ENCODE measurements at regions not wholly inside any gene's neighbourhood (a gene's known extent, or its start where the extent isn't known, plus 50 kb on each side); places are given as distances from the start of the nearest gene placed in this dataset.

DNA sequence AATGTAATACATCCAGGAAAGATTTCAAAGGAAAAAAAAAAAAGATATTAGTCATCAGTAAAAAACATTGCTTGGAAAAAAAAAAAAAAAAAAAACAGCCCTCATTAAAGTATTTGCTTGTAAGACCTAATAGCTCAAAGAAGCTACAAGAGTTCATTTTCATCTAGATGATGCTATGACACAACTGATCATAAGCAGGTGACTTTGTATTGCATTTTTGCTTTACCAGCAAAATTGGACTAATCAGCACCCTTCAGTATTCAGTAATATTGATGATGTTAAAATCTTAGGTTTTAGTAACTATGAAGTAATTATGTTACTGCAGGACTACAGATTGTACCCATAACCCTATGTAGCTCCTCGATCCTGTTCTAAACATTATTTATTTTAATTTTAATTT, 214.7 kb upstream of the CADM2 start:
- no TSS peak for BruUV-seq (replicated peaks)
- Histone ChIP-seq H3K23ac (ENCODE audit: low read depth, low read length) (no peak overlapping the region), H3K4me1 (ENCODE audit: control insufficient read depth, insufficient read depth, low read length) (no peaks in the 10 kb centered on the region), H3K14ac (replicated peaks; ENCODE audit: low read depth, low read length) (no peak overlapping the region), H2AK5ac (ENCODE audit: low read depth, low read length) (no peak overlapping the region), H3K9ac (ENCODE audit: low read depth, low read length) (no peak overlapping the region), H3K9me1 (ENCODE audit: insufficient read depth, low read length) (no peaks in the 10 kb centered on the region), H4K5ac (ENCODE audit: low read depth, low read length) (no peak overlapping the region), H3K79me1 (ENCODE audit: low read depth in 1 of 2, low read length in 2 of 2) (no peaks in the 10 kb centered on the region), H3K27me3 (ENCODE audit: control insufficient read depth, insufficient read depth, low read length) (no peaks in the 10 kb centered on the region), H2BK15ac (ENCODE audit: low read depth, low read length) (no peak overlapping the region), H2BK20ac (ENCODE audit: low read depth, low read length) (no peak overlapping the region), H3K36me3 (ENCODE audit: control insufficient read depth, insufficient read depth, low read length) (no peaks in the 10 kb centered on the region), H3K4me2 (ENCODE audit: low read depth, low read length) (no peak overlapping the region), H2AK9ac (replicated peaks; ENCODE audit: low read depth, low read length, poor library complexity) (no peak overlapping the region), H2BK5ac (ENCODE audit: low read depth, low read length, poor library complexity, severe bottlenecking) (no peak overlapping the region), H3K56ac (ENCODE audit: extremely low read depth, insufficient read depth, low read length) (no peak overlapping the region), H3K9me3 (ENCODE audit: control insufficient read depth, insufficient read depth, low read length) (no peaks in the 10 kb centered on the region), H4K91ac (ENCODE audit: insufficient read depth, low read depth, low read length) (no peak overlapping the region), H4K20me1 (ENCODE audit: insufficient read depth, low read length) (no peaks in the 10 kb centered on the region), H3K4ac (ENCODE audit: low read depth, low read length) (no peak overlapping the region), H2BK120ac (ENCODE audit: low read depth, low read length) (no peak overlapping the region), H3K18ac (ENCODE audit: low read depth, low read length) (no peak overlapping the region), H3K4me3 (ENCODE audit: insufficient read depth, low read depth, low read length) (no peak overlapping the region), H3K27ac (ENCODE audit: insufficient read depth, low read length) (no peak overlapping the region), H2AFZ (replicated peaks; ENCODE audit: low read length, poor library complexity) (no peak overlapping the region), H4K8ac (ENCODE audit: low read depth in 2 of 2, low read length in 2 of 2) (no peak overlapping the region)
- dilution Hi-C loops (cut with HindIII; ENCODE audit: low sequenced_read_pairs, unreplicated experiment) = no loop called here
- intact Hi-C loops (cut with micrococcal nuclease) = loop anchor here (5.0 kb wide), 1 partner anchor 1532 kb away; no protein-coding TSS in a partner anchor
- ChIA-PET CTCF (no interaction called here), POLR2A (ENCODE audit: unreplicated experiment) (interaction anchor here (0.6 kb wide), 1 partner anchor 13 kb away, joined by 7 read pairs; no protein-coding TSS in a partner anchor)
- TF ChIP-seq MAZ (IDR thresholded peaks at IDR 0.05; ENCODE audit: borderline replicate concordance, low read depth, low read length) = no peak
- no peak for TF ChIP-seq MAFK (IDR thresholded peaks at IDR 0.05; ENCODE audit: low read depth, low read length)
- TF ChIP-seq FOS (IDR thresholded peaks at IDR 0.05; ENCODE audit: low read depth, low read length) = no peak
- TF ChIP-seq MXI1 (IDR thresholded peaks at IDR 0.05; ENCODE audit: borderline replicate concordance, low read depth, low read length) = no peak
- no peak for TF ChIP-seq BHLHE40 (IDR thresholded peaks at IDR 0.05; ENCODE audit: low read depth, low read length)
- DNase-seq (no peak), ATAC-seq (ENCODE audit: low read depth) (no peak)
- in situ Hi-C loops (cut with MboI; ENCODE audit: low sequenced_read_pairs) = no loop called here
- no CpG with 5 or more reads among the region's 1 CpG for WGBS, 2 experiments (ENCODE audit: extremely low coverage in 2 of 2, insufficient read length in 1 of 2)

Data from IMR-90 (cell line).